Eye (tissue), 1 donor: ENCODE measurements at regions not wholly inside any gene's neighbourhood (a gene's known extent, or its start where the extent isn't known, plus 50 kb on each side); places are given as distances from the start of the nearest gene placed in this dataset.
A peak's percentile ranks its signal among the peaks of the same experiment; 100 is the strongest.

Experiments
- DNase-seq: peaks from one replicate; pipeline ENCODE4 v3.0.0-alpha.2; 2015

DNA sequence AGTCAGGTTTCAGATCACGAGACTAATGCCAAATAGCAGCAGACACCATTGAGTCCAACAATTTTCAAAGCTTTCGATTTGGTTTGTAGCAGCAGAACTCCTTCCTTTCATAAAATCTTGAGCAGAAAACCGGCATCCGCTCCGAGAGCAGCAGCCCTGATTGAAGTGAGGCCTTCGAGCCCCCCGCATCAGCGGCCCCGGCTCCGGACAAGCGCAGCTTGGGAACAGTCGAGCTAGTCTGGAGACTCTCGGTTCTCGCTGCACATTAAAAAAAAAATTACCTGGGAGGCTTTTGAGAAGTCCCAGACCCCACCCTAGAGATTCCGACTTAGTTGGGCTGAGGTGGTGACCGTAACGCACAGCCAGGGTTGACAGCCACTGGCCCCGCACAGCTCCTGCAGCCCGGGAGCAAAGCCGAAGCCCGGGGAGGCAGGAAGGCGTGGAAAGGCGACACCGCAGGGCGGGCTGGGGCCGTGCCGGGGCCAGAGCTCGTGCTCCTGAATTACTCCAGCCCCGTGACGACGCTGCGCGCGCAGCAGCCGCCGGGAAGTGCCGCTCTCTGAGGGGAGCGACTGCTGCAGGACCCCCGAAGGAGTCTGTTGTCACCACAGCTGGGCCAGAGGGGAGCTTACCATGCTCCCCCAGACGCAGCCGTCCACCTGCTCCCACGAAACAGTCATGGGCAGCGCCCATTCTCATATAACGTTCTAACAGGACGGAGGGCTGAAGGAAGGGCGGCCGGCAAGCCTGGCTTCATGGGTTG is 57.8 kb downstream of the SPATA19 start:
- DNase-seq: peak; percentile 84

DNA sequence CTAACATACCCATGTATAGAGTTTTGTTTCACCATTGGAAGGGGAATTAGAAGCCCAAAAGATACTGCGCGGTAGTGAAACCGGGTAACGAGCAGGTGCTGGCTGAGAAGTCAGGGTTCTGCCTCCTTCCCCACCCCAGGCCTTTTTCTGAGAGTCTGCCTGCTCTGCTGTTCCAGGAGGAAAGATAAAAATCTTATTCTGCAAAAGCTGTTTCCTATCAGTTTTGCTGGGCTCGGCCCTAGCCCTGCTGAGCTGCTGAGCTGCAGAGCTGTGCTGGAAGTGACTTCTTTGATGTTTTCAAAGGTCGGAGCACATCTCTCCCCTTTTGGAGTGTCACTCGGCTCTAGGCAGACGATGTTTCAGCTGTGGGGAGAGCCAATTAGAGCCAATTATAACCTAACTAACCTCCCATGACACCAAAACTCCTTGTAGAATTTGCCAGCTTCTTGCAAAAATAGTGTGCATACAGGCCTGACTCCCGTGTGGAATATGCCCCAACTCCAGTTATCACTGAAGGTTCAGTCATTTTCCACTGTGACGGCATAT is 59.4 kb downstream of the SPATA19 start:
- no peak for DNase-seq

GRCh38 chr11:133784359-133784758 is 61.0 kb downstream of the SPATA19 start:
- no peak for DNase-seq

- DNase-seq: no peak
These were observed 63.1 kb downstream of the SPATA19 start for GRCh38 chr11:133782116-133782725.

GRCh38 chr11:133778161-133778560 is 67.2 kb downstream of the SPATA19 start:
- DNase-seq: no peak

DNA sequence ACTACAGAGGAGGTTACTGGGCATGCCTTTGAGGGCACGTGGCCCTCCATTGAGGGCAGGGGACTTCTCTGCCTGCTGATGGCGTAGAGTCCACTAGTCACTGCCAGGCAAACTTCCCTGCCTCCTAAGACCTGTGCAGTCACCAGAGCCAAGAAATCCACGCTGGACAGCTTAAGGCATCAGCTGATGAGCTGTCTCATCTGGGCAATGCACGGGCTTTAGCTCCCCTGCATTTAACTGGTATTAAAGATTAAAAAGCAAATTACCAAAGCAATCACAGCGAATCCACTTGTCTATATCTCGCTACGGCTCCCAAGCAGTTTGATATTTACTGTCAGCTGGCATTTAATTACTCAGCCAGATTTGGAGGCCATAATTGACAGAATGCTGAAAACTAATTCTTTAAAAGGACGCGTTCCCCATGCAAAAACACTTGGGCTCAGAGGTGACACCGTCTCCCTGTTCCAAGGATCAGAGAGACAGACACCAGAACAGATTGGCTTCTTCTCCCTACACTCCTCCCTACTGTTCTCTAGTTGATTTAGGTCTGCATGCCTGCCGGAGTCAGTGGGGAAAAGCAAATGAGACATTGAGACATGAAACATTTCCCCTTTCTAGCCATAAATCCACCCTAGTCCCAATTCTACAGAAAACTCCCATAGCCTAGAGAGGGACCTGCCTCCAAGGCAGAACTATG is 68.5 kb downstream of the SPATA19 start:
- DNase-seq: peak; percentile 33

- DNase-seq: no peak
These were observed 82.8 kb downstream of the SPATA19 start for GRCh38 chr11:133762538-133762937.

DNA sequence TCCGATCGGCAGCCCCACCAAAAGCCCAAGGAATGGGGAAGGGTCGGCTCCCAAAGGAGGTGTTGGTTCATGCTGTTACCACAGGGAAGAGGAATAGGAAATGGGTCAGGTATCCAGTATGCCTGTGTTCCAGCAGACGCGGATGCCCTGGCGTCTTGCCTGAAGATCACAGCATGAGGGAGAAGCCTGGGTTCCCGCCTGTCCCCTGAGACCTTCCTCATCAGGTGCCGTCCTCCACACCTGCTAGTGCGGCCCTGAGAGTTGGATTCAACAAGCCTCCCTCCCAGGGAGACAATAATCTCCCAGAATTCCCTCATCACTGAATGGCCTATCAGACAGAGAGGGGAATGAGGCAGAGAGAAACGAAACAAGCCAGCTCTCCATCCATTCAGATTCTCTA is 92.2 kb downstream of the SPATA19 start:
- no peak for DNase-seq

DNA sequence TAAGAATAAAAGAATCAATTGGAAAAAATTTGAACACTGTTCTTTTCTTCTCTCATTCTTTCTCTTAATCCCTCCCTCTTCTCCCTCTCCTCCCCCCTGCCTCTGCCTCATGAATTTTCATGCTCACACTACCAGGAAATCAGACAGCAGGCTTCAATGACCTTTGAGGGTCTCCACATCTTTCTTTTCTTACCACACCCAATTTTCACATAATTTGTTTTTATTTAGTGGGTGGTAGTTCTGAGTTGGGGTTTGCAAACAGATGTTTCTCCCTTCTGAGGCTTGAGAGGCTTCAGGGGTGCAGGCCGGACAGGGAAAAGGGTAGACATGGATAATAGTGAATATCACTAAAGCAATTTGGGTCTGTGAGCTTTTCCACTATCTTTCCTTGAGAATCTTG is 95.5 kb downstream of the SPATA19 start:
- no peak for DNase-seq

- DNase-seq: no peak
These were observed 97.9 kb downstream of the SPATA19 start for GRCh38 chr11:133747409-133747808.

- no peak for DNase-seq
These were observed 98.5 kb downstream of the SPATA19 start for GRCh38 chr11:133746663-133747306.

DNA sequence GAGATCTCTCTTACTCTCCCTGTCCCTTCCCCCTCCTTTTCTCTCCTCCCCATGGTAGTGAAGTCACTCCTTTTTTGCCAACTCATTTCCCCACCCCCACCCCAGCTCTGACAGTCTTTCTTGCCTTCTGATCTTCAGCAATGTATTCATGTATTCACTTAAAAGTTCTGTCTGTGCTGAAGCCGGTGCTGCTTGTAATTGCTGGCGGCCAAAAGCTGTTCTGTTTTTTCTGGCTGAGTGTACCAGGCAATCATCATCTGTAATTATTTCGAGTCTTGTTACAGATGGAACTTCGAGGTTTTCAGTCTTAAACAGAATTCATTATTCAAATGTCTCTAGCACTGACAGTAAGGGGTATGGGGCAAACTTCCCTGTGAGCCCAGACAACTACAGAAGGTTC is 99.5 kb downstream of the SPATA19 start:
- no peak for DNase-seq

GRCh38 chr11:133742353-133742752 is 103.0 kb downstream of the SPATA19 start:
- DNase-seq: no peak

DNA sequence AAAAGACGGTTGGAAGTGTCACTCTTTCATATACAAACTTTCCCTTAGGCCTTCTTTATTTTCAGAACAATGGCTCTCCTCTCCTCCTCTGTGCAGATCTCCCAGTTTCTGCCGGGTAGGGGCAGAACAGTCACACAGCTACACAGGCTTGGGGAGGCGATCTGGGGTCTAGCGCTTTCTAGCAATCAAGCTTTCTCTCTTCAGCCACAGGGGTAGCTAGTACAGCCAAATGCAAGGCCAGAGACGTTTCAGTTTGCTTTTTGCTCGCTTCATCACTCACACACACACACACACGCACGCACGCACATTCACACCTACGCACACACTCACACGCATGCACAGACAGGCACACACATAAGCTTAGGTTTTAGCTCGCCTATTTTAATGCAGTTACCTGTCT is 104.3 kb downstream of the SPATA19 start:
- DNase-seq: no peak

DNA sequence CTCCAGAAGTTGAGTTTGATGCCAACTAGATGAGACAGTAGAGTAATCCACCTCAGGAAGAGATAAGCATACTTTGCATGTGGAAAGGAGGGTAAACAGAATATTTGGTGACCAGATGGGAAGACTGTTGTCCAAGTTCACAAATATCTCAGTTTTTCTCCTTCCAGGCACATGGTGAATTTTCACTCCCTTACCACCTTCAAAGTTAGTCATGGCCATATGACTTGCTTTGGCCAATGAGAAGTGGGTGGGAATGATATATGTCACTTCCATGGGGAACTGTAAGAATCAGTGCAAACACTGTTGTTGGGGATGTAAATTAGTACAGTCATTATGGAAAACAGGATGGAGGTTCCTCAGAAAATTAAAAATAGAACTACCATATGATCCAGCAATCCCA is 105.8 kb downstream of the SPATA19 start:
- DNase-seq: no peak

- no peak for DNase-seq
These were observed 106.7 kb downstream of the SPATA19 start for GRCh38 chr11:133738624-133739023.

GRCh38 chr11:133733631-133734030 is 111.7 kb downstream of the SPATA19 start:
- peak; percentile 50 for DNase-seq

DNA sequence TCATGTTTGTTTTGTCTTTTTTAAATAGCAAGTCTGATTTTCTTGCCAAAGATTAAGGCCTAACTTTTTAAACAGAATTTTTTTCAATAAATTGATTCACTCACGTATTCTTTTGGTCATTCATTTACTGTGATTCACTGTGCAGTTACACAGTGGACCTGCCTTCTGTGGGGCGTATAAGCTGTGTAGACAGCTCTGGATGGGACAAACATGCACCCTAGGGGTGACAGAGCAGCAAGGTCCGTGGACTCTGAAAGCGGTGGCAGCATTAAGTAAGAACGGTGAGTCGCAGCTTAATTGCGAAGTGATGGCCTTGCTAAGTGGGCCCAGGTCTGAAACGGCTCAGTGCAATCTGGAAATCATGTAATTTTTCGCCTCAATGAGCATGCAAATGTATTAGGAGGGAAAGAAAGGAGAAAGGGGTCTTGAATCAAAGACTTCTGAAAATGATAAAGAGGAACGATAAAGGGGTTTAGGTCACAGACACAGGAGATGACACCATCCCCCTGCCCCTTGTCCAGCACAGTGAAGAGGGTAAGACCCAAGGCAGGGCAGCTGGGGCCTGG is 113.1 kb downstream of the SPATA19 start:
- peak; percentile 71 for DNase-seq

GRCh38 chr11:133727774-133728173 is 117.5 kb downstream of the SPATA19 start:
- DNase-seq: no peak

- peak; percentile 56 for DNase-seq
These were observed 118.8 kb downstream of the SPATA19 start for GRCh38 chr11:133726542-133726941.

DNA sequence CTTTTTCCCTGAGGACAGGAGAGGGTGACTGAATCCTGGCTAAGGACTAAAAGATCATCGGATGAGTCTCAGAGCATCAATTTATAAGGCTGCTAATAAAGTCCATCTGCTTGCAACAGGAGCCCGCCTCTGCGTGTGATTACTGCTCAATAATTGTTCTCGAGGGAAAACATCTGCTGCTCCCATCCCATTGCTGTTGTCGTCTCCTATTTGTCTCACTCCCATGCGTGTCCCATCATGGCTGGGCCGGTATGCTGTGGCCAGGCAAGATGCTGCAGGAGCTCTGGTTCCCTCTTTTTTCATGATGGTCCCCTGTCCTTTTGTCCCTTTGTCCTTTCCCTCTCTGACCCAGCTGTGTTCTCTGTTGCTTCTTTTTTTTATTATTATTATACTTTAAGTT is 121.2 kb downstream of the SPATA19 start:
- peak; percentile 69 for DNase-seq

GRCh38 chr11:133723056-133723455 is 122.3 kb downstream of the SPATA19 start:
- no peak for DNase-seq

GRCh38 chr11:133720951-133721350 is 124.4 kb downstream of the SPATA19 start:
- no peak for DNase-seq
